Activated CD8-positive, alpha-beta memory T cell treated with anti-CD3 and anti-CD28 coated beads for 24 hours (primary cell): ENCODE measurements at regions not wholly inside any gene's neighbourhood (a gene's known extent, or its start where the extent isn't known, plus 50 kb on each side); places are given as distances from the start of the nearest gene placed in this dataset.
"Not testable (repeated sequence)": the region's sequence is repeated elsewhere in the genome, so short reads cannot be mapped to it uniquely, and the experiment has no call there.

Experiments used
- DNase-seq: peaks from one replicate; pipeline ENCODE4 v3.0.0-alpha.2; 2020

DNA sequence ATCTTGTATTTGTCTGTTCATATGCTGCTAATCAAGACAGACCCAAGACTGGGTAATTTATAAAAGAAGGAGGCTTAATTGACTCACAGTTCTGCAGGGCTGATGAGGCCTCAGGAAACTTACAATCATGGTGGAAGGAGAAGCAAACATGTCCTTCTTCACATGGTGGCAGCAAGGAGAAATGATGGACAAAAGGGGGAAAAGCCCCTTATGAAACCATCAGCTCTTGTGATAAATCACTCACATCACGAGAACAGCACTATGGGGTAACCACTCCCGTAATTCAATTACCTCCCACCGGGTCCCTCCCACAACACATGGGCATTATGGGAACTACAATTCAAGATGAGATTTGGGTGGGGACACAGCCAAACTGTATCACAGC, 117.0 kb downstream of the TTC6 start:
- DNase-seq, result not testable (repeated sequence)

GRCh38 chr14:37712976-37713431, 117.6 kb downstream of the TTC6 start:
- DNase-seq, result no peak

GRCh38 chr14:37720131-37720530, 124.7 kb downstream of the TTC6 start:
- DNase-seq, result no peak

GRCh38 chr14:37721976-37722659, 126.7 kb downstream of the TTC6 start:
- no peak for DNase-seq

- no peak for DNase-seq
Observed at GRCh38 chr14:37723515-37723914, 128.1 kb downstream of the TTC6 start.

DNA sequence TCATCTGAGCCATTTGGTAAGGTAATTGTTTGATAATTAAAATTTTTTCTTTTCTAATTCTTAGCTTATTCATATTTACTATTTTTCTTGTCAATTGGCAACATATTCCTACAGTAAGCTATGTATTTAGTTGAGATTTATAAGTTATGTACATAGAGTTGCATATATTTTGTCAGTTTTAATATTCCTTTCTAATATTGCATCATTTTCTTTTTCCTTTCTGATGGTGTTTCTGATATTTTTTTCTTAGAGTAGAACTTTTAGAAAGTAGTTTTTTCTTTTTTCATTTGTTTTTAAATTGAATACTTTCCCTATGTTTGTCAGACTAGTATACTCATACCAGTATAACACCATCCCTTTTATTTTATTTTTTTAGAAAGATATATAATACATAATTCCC, 131.3 kb downstream of the TTC6 start:
- no peak for DNase-seq

GRCh38 chr14:37729218-37729617, 133.8 kb downstream of the TTC6 start:
- DNase-seq, result no peak

- DNase-seq, result no peak
Observed at GRCh38 chr14:37731094-37731493, 135.7 kb downstream of the TTC6 start.

DNA sequence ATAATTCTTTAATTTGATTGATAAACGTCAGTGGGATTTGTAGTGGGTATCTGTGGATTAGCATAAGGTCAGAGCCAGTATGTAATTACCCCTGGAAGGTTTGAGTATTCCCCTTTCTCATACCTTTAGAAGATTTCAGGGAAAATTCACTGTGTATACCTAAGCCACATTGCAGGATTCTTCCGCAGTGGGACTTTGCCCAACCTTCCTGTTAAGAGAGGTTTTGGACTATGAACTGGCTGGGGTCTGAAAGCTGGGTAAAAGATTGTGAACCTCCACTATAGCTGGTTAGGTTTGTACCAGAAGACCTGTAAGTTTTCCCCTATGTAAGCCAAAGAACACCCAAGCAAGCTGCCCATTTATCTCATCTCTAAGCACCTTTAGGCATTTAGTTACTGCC, 150.2 kb downstream of the TTC6 start:
- no peak for DNase-seq

DNA sequence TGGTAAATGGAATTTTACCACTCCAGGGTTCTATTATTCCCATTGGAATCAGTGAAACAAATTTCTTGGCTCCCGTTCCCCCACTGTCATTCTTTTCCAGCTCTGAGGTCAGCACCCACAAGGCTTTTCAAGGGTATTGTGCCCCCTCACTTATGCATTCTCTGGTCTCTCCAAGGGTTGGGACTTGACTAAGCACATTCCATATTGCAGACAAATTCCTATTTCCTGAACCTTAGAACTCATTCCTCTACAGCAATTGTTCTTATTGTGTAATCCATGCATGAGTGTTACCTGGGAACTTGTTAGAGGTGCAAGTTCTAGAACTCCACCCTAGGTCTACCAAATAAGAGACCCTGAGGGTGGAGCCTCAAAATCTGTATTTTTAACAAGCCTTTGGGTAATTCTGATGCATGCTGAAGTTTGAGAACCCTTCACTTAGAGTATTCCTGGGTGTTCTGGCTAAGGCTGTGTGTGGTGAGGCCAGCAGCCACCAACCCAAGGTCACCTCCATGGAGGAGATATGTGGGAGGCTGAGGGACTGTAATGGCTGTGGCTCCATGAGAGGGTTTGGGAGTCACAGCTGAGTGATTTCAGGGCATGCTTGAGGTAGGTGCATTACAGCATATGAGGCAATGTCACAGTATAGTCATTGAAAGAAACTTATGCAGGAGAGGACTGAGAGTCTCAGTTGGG, 150.9 kb downstream of the TTC6 start:
- DNase-seq, result no peak

DNA sequence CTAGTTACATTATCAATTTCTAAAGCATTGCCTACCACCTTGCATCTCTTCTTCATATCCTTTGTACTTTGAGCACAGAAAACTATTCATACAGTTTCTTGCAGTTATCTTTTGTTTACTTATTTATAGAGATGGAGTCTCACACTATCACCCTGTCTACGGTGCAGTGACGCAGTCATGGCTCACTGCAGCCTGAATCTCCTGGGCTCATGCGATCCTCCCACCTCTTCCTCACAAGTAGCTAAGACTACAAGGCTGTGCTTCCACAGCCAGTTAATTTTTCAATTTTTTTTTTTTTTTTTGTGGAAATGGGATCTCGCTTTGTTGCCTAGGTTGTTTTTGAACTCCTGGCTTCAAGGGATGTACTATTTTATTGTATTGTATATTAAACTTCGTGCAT, 158.0 kb downstream of the TTC6 start:
- no peak for DNase-seq

GRCh38 chr14:37760275-37760674, 164.8 kb downstream of the TTC6 start:
- not testable (repeated sequence) for DNase-seq

- no peak for DNase-seq
Observed at GRCh38 chr14:37763266-37763665, 167.8 kb downstream of the TTC6 start.

DNA sequence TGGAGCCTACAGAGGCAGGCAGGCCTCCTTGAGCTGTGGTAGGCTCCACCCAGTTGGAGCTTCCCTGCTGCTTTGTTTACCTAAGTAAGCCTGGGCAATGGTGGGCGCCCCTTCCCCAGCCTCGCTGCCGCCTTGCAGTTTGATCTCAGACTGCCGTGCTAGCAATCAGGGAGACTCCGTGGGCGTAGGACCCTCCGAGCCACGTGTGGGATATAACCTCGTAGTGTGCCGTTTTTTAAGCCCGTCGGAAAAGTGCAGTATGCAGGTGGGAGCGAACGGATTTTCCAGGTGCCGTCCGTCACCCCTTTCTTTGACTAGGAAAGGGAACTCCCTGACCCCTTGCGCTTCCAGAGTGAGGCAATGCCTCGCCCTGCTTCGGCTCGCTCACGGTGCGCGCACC, 176.9 kb downstream of the TTC6 start:
- DNase-seq, result not testable (repeated sequence)

GRCh38 chr14:37776791-37777499, 181.5 kb downstream of the TTC6 start:
- DNase-seq, result no peak

DNA sequence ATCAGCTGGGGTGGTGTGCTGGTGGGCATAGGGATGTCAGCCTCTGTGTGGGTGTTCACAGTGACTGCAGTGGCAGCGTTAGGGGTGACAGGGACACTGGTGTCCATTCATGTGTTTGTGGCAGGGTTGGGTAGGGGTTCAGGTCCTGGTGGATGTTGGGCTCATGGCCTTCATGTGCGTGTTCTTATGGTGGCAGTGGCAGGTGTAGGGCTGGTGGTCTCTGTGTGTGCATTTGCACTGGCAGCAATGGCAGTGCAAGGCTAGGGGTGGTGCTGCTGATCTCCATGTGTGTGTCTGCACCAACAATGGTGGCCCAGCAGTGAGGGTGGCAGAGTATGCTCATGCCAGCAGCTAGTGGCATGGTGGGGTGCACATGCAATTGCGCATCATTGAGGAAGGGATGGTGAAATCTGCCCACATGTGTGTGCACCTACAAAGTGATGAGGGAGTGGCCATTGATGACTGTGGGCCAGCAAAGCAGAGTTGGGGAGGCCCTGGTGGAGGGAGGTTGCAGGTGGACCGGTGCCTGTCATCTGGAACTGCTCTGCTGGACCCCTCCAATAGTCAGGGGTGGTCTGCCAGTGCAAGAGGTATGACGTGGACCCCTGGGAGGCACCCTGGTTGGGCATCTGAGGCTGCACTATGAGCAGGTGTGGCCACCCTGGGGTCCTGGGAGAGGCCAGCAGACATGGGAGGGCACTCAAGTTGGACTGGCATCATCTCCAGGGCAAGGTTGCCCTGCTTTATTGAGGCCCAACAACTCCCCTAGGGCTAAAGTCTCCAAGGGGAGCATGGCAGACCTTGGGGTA, 182.9 kb downstream of the TTC6 start:
- no peak for DNase-seq

DNA sequence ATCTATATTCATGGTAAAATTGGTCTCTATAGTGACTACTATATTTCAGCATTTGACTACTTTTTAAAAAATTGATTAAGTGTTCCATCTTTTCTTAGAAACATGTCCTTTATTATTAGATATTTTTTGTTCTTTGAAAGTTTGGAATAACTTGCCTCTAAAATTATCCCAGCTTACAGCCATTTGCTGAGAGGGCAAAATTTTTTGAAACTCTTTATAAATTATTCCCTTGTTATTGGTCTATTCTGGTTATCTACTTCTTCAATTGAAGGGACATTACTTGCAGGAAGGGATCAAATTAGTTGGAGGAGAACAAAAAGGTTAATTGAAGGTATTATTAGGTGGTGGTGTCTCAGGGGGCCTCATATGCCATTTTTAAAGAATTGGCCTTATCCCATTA, 184.1 kb downstream of the TTC6 start:
- no peak for DNase-seq

GRCh38 chr14:37780731-37781130, 185.3 kb downstream of the TTC6 start:
- not testable (repeated sequence) for DNase-seq

GRCh38 chr14:37784203-37784826, 188.9 kb downstream of the TTC6 start:
- not testable (repeated sequence) for DNase-seq

GRCh38 chr14:37784827-37785223, 189.4 kb downstream of the TTC6 start:
- DNase-seq, result not testable (repeated sequence)

DNA sequence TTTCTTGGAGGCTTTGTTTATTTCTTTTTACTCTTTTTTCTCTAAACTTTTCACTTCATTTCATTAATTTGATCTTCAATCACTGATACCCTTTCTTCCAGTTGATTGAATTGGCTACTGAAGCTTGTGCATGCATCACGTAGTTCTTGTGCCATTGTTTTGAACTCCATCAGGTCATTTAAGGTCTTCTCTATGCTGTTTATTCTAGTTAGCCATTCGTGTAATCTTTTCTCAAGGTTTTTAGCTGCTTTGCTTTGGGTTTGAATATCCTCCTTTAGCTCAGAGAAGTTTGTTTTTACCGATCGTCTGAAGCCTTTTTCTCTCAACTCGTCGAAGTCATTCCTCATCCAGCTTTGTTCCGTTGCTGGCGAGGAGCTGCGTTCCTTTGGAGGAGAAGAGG, 189.9 kb downstream of the TTC6 start:
- not testable (repeated sequence) for DNase-seq

DNA sequence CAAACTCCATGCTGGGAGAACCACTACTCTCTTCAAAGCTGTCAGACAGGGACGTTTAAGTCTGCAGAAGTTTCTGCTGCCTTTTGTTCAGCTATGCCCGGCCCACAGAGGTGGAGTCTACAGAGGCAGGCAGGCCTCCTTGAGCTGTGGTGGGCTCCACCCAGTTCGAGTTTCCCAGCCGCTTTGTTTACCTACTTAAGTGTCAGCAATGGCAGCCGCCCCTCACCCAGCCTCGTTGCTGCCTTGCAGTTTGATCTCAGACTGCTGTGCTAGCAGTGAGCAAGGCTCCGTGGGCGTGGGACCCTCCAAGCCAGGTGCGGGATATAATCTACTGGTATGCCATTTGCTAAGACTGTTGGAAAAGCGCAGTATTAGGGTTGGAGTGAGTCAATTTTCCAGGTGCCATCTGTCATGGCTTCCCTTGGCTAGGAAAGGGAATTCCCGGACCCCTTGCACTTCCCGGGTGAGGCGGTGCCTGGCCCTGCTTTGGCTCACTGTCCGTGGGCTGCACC, 190.7 kb downstream of the TTC6 start:
- DNase-seq, result not testable (repeated sequence)
